Smooth muscle cell (in vitro differentiated cells): ENCODE measurements at regions not wholly inside any gene's neighbourhood (a gene's known extent, or its start where the extent isn't known, plus 50 kb on each side); places are given as distances from the start of the nearest gene placed in this dataset.

ENCODE experiments used
- DNase-seq: peaks from one replicate; lab custom pipeline; 2025; ENCODE audit not compliant: unreplicated experiment; lab: John Stamatoyannopoulos, UW
- H2AFZ ChIP-seq: fragments of 200-600 bp; sonication (generic); 2 replicates; pipeline ENCODE4 v1.6.0; 2016; ENCODE audit warnings: antibody characterized with exemption, low read depth, mild to moderate bottlenecking
- H3F3A ChIP-seq: fragments of 200-600 bp; sonication (generic); 2 replicates; pipeline ENCODE4 v1.6.0; 2017; ENCODE audit warnings: antibody characterized with exemption, low read depth
- H3K27ac ChIP-seq: fragments of 200-600 bp; sonication (generic); 2 replicates; pipeline ENCODE4 v1.5.1; 2016; ENCODE audit warnings: low read depth, mild to moderate bottlenecking
- H3K27me3 ChIP-seq: fragments of 200-600 bp; sonication (generic); 2 replicates; pipeline ENCODE4 v1.6.1; 2016; ENCODE audit warnings: low read depth, mild to moderate bottlenecking
- H3K36me3 ChIP-seq: fragments of 200-600 bp; sonication (generic); 2 replicates; pipeline ENCODE4 v1.5.1; 2016; ENCODE audit warnings: low read depth
- H3K4me1 ChIP-seq: fragments of 200-600 bp; sonication (generic); 2 replicates; pipeline ENCODE4 v1.5.1; 2016; ENCODE audit warnings: low read depth
- H3K4me2 ChIP-seq: fragments of 200-600 bp; sonication (generic); 2 replicates; pipeline ENCODE4 v1.6.0; 2016; ENCODE audit warnings: mild to moderate bottlenecking
- H3K4me3 ChIP-seq: fragments of 200-600 bp; sonication (generic); 2 replicates; pipeline ENCODE4 v1.5.1; 2016; ENCODE audit warnings: mild to moderate bottlenecking
- H3K79me2 ChIP-seq: fragments of 200-600 bp; sonication (generic); 2 replicates; pipeline ENCODE4 v1.6.0; 2016; ENCODE audit warnings: low read depth, mild to moderate bottlenecking
- H3K9ac ChIP-seq: fragments of 200-600 bp; sonication (generic); 2 replicates; pipeline ENCODE4 v1.6.0; 2016; ENCODE audit warnings: low read depth
- H3K9me3 ChIP-seq: fragments of 200-600 bp; sonication (generic); replicated peaks from 2 replicates; pipeline ENCODE4 v1.5.1; 2016; ENCODE audit warnings: low read depth
- H4K20me1 ChIP-seq: fragments of 200-600 bp; sonication (generic); 2 replicates; pipeline ENCODE4 v1.6.0; 2016; ENCODE audit warnings: low read depth
- CTCF ChIP-seq: fragments of 200-600 bp; sonication (generic); IDR thresholded peaks from 2 replicates; pipeline ENCODE4 v1.5.1; 2017; ENCODE audit warnings: borderline replicate concordance, mild to moderate bottlenecking, antibody characterized with exemption; ENCODE audit not compliant: insufficient read depth, poor library complexity, severe bottlenecking
- WGBS: methylation state at CpG from one replicate; pipeline ENCODE4 v1.1.7; 2016; ENCODE audit warnings: low lambda C conversion rate; 5-methylcytosine and 5-hydroxymethylcytosine counted together

GRCh38 chr1:5599541-5599940 lies 392.7 kb downstream of the NPHP4 start:
- no peaks in the 10 kb centered on the region for H3K9me3 ChIP-seq
- no peaks in the 10 kb centered on the region for H3K79me2 ChIP-seq
- 84% methylated on average over 6 of the region's 6 CpGs for WGBS
- TF ChIP-seq CTCF = no peak
- H3K4me1 ChIP-seq = peaks cover 12% of the 10 kb centered on the region
- no peak overlapping the region for H3K27ac ChIP-seq
- no peak overlapping the region for H2AFZ ChIP-seq
- H3K27me3 ChIP-seq = no peaks in the 10 kb centered on the region
- no peak overlapping the region for H3K9ac ChIP-seq
- H3K4me3 ChIP-seq = no peak overlapping the region
- no peaks in the 10 kb centered on the region for H4K20me1 ChIP-seq
- H3K36me3 ChIP-seq = no peaks in the 10 kb centered on the region
- DNase-seq = no peak
- no peak overlapping the region for H3K4me2 ChIP-seq
- H3F3A ChIP-seq = peaks cover 6% of the 10 kb centered on the region

GRCh38 chr1:5598824-5599395 lies 393.3 kb downstream of the NPHP4 start:
- Histone ChIP-seq H2AFZ (no peak overlapping the region), H3K4me1 (peaks cover 12% of the 10 kb centered on the region), H3F3A (peaks cover 6% of the 10 kb centered on the region), H3K27me3 (no peaks in the 10 kb centered on the region), H3K36me3 (no peaks in the 10 kb centered on the region), H3K79me2 (no peaks in the 10 kb centered on the region), H3K9ac (no peak overlapping the region), H3K27ac (no peak overlapping the region), H3K9me3 (no peaks in the 10 kb centered on the region), H3K4me3 (no peak overlapping the region), H4K20me1 (no peaks in the 10 kb centered on the region), H3K4me2 (no peak overlapping the region)
- no peak for TF ChIP-seq CTCF
- 87% methylated on average over 10 of the region's 10 CpGs for WGBS
- DNase-seq = no peak

- no peak overlapping the region for H3K4me3 ChIP-seq
- peaks cover 6% of the 10 kb centered on the region for H3F3A ChIP-seq
- H3K4me2 ChIP-seq = peak overlapping the region; percentile 33
- H3K36me3 ChIP-seq = no peaks in the 10 kb centered on the region
- H3K4me1 ChIP-seq = peaks cover 12% of the 10 kb centered on the region
- no peaks in the 10 kb centered on the region for H3K79me2 ChIP-seq
- no peak for DNase-seq
- TF ChIP-seq CTCF = no peak
- no peak overlapping the region for H3K9ac ChIP-seq
- no peaks in the 10 kb centered on the region for H3K27me3 ChIP-seq
- WGBS = 49% methylated on average over 10 of the region's 10 CpGs
- no peaks in the 10 kb centered on the region for H3K9me3 ChIP-seq
- H3K27ac ChIP-seq = no peak overlapping the region
- H2AFZ ChIP-seq = no peak overlapping the region
- no peaks in the 10 kb centered on the region for H4K20me1 ChIP-seq
These were observed 394.0 kb downstream of the NPHP4 start for GRCh38 chr1:5597991-5598823.
